Panc1 (cell line): ENCODE measurements at regions not wholly inside any gene's neighbourhood (a gene's known extent, or its start where the extent isn't known, plus 50 kb on each side); places are given as distances from the start of the nearest gene placed in this dataset.

Experiments
- ATAC-seq: fragments of 200-7000 bp; cut with Tn5 transposase; 2 replicates; pipeline ENCODE4 v1.9.1; 2020; ENCODE audit warnings: mild to moderate bottlenecking, moderate library complexity
- BruUV-seq: library from RNA; stranded (reverse); fragments of 400-500 nt; replicated peaks from 2 replicates; lab custom pipeline; 2021; lab: Mats Ljungman, UMichigan
- CTCF ChIA-PET: fragments of 300-600 bp; sonication (Branson Sonifier 250); formaldehyde crosslinking; loops from one replicate; lab custom pipeline; 2022; ENCODE audit warnings: antibody characterized with exemption; lab: Charles Lee
- POLR2A ChIA-PET: fragments of 300-600 bp; sonication (Branson Sonifier 250); formaldehyde crosslinking; loops from one replicate; lab custom pipeline; 2022; ENCODE audit warnings: antibody characterized with exemption; lab: Charles Lee
- DNase-seq: peaks from one replicate; pipeline ENCODE4 v3.0.0-alpha.2; 2010; ENCODE audit warnings: low read depth, low spot score
- H3K27ac ChIP-seq: 2 replicates; pipeline ENCODE4 v1.5.1; 2011; ENCODE audit warnings: mild to moderate bottlenecking, low read length, inconsistent platforms
- H3K27me3 ChIP-seq: fragments of 200-500 bp; sonication (Bioruptor generic); 2 replicates; pipeline ENCODE4 v1.6.0; 2014; ENCODE audit warnings: low read length, inconsistent platforms; ENCODE audit not compliant: control insufficient read depth, insufficient read depth
- H3K36me3 ChIP-seq: fragments of 200-500 bp; sonication (Bioruptor generic); 2 replicates; pipeline ENCODE4 v1.5.1; 2014; ENCODE audit warnings: inconsistent platforms, mild to moderate bottlenecking, low read length, moderate library complexity; ENCODE audit not compliant: control insufficient read depth, insufficient read depth
- H3K4me1 ChIP-seq: 2 replicates; pipeline ENCODE4 v1.5.1; 2011; ENCODE audit warnings: inconsistent platforms, mild to moderate bottlenecking, low read length, moderate library complexity; ENCODE audit not compliant: control insufficient read depth, insufficient read depth
- H3K4me3 ChIP-seq, 2 experiments: 2 replicates each; pipeline ENCODE4 v1.5.1; 2011 to 2012; ENCODE audit warnings: low read depth in 2 of 2, low read length in 2 of 2, mild to moderate bottlenecking in 2 of 2, inconsistent platforms in 1 of 2, moderate library complexity in 1 of 2
- H3K9me3 ChIP-seq: fragments of 200-500 bp; sonication (Bioruptor generic); 2 replicates; pipeline ENCODE4 v1.5.1; 2014; ENCODE audit warnings: low read depth, mild to moderate bottlenecking, inconsistent platforms, low read length, moderate library complexity; ENCODE audit not compliant: control insufficient read depth, insufficient read depth
- POLR2AphosphoS5 ChIP-seq: IDR thresholded peaks from 2 replicates; pipeline ENCODE4 v1.6.1; 2012; ENCODE audit warnings: mild to moderate bottlenecking, low read depth, low read length, moderate library complexity
- SIN3A ChIP-seq: IDR thresholded peaks from 2 replicates; pipeline ENCODE4 v1.6.1; 2012; ENCODE audit warnings: low read depth, mild to moderate bottlenecking, low read length, moderate library complexity, borderline replicate concordance; ENCODE audit not compliant: insufficient read depth
- TCF7L2 ChIP-seq: IDR thresholded peaks from 2 replicates; pipeline ENCODE4 v1.6.1; 2011; ENCODE audit warnings: mild to moderate bottlenecking, low read depth, low read length, inconsistent platforms
- in situ Hi-C: cut with HindIII; loops from 2 replicates; pipeline ENCODE4 v1.10.0; 2016; ENCODE audit warnings: low sequenced_read_pairs, low pct_unique_long_range_greater_than_20kb
- intact Hi-C: fragments of 100-400 bp; cut with micrococcal nuclease; formaldehyde crosslinking; loops from one replicate; pipeline ENCODE4 v1.10.0; 2022; ENCODE audit not compliant: unreplicated experiment
- TF ChIP-seq, protein P1 (sequence below): fragments of 450-650 bp; IDR thresholded peaks from 2 replicates; pipeline ENCODE4 v1.5.1; 2017; ENCODE audit warnings: mild to moderate bottlenecking
- TF ChIP-seq, protein P2 (sequence below), 2 experiments: IDR thresholded peaks; 2 replicates each; pipeline ENCODE4 v1.6.1; 2011 to 2012; ENCODE audit warnings: low read depth in 2 of 2, control low read depth in 1 of 2, low read length in 1 of 2, mild to moderate bottlenecking in 1 of 2, moderate library complexity in 1 of 2; ENCODE audit not compliant: insufficient read depth in 1 of 2

DNA sequence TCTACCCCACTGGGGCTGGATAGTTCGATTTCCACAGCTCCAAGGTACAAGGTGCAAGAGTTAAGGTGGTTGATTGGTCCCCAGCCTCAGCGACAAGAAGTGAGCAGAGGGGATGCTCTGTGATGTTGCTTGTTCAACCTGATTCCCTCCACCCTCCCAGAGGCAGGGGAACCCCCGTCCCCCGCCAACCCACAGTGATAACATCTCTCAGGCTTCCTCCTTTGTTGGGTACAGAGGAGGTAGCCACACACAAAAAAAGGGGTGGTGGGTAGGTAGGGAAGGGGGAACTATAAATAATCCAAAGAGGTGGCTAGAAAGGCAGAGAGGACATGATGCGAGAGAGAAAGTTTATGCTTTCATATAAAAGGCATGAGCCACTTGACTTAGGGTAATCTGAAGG is 192.9 kb upstream of the POU3F3 start:
- BruUV-seq = no TSS peak
- DNase-seq (no peak), ATAC-seq (no peak)
- no peaks in the 10 kb centered on the region for H3K36me3 ChIP-seq
- in situ Hi-C loops = no loop called here
- CTCF ChIA-PET = no interaction called here
- H3K9me3 ChIP-seq = no peaks in the 10 kb centered on the region
- no peak overlapping the region for H3K4me3 ChIP-seq
- no peak for TF ChIP-seq TCF7L2
- TF ChIP-seq, protein P1, sequence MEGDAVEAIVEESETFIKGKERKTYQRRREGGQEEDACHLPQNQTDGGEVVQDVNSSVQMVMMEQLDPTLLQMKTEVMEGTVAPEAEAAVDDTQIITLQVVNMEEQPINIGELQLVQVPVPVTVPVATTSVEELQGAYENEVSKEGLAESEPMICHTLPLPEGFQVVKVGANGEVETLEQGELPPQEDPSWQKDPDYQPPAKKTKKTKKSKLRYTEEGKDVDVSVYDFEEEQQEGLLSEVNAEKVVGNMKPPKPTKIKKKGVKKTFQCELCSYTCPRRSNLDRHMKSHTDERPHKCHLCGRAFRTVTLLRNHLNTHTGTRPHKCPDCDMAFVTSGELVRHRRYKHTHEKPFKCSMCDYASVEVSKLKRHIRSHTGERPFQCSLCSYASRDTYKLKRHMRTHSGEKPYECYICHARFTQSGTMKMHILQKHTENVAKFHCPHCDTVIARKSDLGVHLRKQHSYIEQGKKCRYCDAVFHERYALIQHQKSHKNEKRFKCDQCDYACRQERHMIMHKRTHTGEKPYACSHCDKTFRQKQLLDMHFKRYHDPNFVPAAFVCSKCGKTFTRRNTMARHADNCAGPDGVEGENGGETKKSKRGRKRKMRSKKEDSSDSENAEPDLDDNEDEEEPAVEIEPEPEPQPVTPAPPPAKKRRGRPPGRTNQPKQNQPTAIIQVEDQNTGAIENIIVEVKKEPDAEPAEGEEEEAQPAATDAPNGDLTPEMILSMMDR = no peak
- no peak for TF ChIP-seq SIN3A
- TF ChIP-seq, protein P2, sequence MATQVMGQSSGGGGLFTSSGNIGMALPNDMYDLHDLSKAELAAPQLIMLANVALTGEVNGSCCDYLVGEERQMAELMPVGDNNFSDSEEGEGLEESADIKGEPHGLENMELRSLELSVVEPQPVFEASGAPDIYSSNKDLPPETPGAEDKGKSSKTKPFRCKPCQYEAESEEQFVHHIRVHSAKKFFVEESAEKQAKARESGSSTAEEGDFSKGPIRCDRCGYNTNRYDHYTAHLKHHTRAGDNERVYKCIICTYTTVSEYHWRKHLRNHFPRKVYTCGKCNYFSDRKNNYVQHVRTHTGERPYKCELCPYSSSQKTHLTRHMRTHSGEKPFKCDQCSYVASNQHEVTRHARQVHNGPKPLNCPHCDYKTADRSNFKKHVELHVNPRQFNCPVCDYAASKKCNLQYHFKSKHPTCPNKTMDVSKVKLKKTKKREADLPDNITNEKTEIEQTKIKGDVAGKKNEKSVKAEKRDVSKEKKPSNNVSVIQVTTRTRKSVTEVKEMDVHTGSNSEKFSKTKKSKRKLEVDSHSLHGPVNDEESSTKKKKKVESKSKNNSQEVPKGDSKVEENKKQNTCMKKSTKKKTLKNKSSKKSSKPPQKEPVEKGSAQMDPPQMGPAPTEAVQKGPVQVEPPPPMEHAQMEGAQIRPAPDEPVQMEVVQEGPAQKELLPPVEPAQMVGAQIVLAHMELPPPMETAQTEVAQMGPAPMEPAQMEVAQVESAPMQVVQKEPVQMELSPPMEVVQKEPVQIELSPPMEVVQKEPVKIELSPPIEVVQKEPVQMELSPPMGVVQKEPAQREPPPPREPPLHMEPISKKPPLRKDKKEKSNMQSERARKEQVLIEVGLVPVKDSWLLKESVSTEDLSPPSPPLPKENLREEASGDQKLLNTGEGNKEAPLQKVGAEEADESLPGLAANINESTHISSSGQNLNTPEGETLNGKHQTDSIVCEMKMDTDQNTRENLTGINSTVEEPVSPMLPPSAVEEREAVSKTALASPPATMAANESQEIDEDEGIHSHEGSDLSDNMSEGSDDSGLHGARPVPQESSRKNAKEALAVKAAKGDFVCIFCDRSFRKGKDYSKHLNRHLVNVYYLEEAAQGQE (IDR thresholded peaks at IDR 0.05; ENCODE audit: insufficient read depth in 1 of 2, low read depth in 2 of 2, low read length in 1 of 2) = no peak
- no peak for TF ChIP-seq POLR2AphosphoS5
- no peaks in the 10 kb centered on the region for H3K4me1 ChIP-seq
- H3K27ac ChIP-seq = no peak overlapping the region
- intact Hi-C loops = no loop called here
- no peaks in the 10 kb centered on the region for H3K27me3 ChIP-seq
- POLR2A ChIA-PET = no interaction called here

DNA sequence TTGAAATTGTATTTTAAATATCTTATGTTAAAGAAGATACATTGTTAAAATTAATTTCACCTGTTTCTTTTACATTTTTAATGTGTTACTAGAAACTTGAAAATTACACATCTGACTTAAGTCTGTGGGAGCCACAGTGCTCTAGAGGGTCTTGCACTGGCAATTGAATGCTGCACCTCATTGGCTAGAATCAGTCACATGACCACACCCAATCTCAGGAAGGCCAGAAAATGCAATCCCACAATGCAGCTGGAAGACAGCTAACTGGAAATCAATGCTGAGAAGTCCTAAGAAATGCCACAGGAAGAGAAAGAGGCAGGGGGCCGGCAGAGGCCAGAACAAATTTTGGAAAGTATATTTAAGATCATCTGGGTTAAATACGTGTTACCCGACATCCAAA is 189.2 kb upstream of the POU3F3 start:
- CTCF ChIA-PET = interaction anchor here (0.6 kb wide), 1 partner anchor 24 kb away, joined by 4 read pairs; no protein-coding TSS in a partner anchor
- intact Hi-C loops (no loop called here), in situ Hi-C loops (no loop called here)
- H3K27ac ChIP-seq = no peak overlapping the region
- H3K36me3 ChIP-seq = no peaks in the 10 kb centered on the region
- H3K4me1 ChIP-seq = no peaks in the 10 kb centered on the region
- POLR2A ChIA-PET = no interaction called here
- TF ChIP-seq POLR2AphosphoS5 (no peak), TCF7L2 (no peak), SIN3A (no peak)
- TF ChIP-seq, protein P1 = no peak
- TF ChIP-seq, protein P2 (IDR thresholded peaks at IDR 0.05; ENCODE audit: insufficient read depth in 1 of 2, low read depth in 2 of 2, low read length in 1 of 2) = no peak
- no peak for DNase-seq
- peaks cover 5% of the 10 kb centered on the region; the same call in 1 of the 2 replicates for H3K27me3 ChIP-seq
- no peaks in the 10 kb centered on the region for H3K9me3 ChIP-seq
- no peak for ATAC-seq
- no peak overlapping the region for H3K4me3 ChIP-seq
- no TSS peak for BruUV-seq
